A549 (cell line): ENCODE measurements at regions not wholly inside any gene's neighbourhood (a gene's known extent, or its start where the extent isn't known, plus 50 kb on each side); places are given as distances from the start of the nearest gene placed in this dataset.

ENCODE experiments used
- CBX2 ChIP-seq: fragments of 200-600 bp; sonication (generic); IDR thresholded peaks from 2 replicates; pipeline ENCODE4 v1.6.1; 2016; ENCODE audit warnings: low read depth, mild to moderate bottlenecking, borderline replicate concordance
- CTCF ChIP-seq: fragments of >200 bp; sonication (Bioruptor Twin); formaldehyde crosslinking; IDR thresholded peaks from 3 replicates; pipeline ENCODE4 v1.5.1; 2016

DNA sequence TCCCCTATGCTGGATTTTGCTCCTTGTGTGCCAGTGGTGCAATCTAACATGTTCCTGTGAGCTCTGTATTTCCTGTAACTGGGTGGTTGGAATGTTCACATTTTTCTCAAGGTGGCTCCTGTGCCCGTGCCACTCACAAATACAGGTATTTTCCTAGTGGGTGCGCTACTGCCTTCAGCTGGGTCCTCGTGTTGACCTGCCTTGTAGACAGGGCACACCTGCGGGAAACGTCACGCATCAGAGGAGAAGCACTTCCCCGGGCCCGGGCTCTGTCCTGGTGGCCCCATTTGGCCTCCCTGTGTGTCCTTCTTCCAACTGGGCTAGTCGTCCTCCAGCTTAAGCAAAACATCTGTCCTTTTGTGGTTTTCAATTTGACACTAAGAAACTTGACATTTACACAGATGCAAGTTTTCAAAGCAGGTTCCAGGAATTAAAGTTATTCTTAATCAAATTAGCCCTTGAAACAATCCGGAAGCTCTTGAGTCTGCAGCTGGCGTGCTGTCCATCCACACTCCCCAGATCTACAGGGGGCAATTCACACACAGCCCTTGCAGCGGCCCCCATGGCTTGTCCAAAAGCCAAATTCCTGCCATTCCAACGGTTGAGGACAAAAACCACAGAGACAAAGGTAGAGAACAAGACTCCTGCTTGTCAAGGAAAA lies 275.1 kb downstream of the CDC5L start:
- no peak for TF ChIP-seq CBX2
- no peak for TF ChIP-seq CTCF
